ENCODE measurements at regions not wholly inside any gene's neighbourhood (a gene's known extent, or its start where the extent isn't known, plus 50 kb on each side); places are given as distances from the start of the nearest gene placed in this dataset.

- TF ChIP-seq ZFP30 (CRISPR knock-in tag; IDR thresholded peaks at IDR 0.05) (no peak), ZFP3 (CRISPR knock-in tag; IDR thresholded peaks at IDR 0.05) (no peak), CREB5 (CRISPR knock-in tag; IDR thresholded peaks at IDR 0.05; ENCODE audit: low read depth) (no peak), ZNF565 (CRISPR knock-in tag; conservative IDR thresholded peaks at IDR 0.05; ENCODE audit: low read depth) (no peak), ZNF8 (CRISPR knock-in tag; IDR thresholded peaks at IDR 0.05) (no peak), SNAI2 (CRISPR knock-in tag; IDR thresholded peaks at IDR 0.05) (no peak), GLIS3 (CRISPR knock-in tag; IDR thresholded peaks at IDR 0.05) (no peak), RARB (CRISPR knock-in tag; IDR thresholded peaks at IDR 0.05) (no peak)
- TF ChIP-seq, protein P1, sequence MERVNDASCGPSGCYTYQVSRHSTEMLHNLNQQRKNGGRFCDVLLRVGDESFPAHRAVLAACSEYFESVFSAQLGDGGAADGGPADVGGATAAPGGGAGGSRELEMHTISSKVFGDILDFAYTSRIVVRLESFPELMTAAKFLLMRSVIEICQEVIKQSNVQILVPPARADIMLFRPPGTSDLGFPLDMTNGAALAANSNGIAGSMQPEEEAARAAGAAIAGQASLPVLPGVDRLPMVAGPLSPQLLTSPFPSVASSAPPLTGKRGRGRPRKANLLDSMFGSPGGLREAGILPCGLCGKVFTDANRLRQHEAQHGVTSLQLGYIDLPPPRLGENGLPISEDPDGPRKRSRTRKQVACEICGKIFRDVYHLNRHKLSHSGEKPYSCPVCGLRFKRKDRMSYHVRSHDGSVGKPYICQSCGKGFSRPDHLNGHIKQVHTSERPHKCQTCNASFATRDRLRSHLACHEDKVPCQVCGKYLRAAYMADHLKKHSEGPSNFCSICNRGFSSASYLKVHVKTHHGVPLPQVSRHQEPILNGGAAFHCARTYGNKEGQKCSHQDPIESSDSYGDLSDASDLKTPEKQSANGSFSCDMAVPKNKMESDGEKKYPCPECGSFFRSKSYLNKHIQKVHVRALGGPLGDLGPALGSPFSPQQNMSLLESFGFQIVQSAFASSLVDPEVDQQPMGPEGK (CRISPR knock-in tag; IDR thresholded peaks at IDR 0.05; ENCODE audit: borderline replicate concordance) = no peak
- TF ChIP-seq, protein P2, sequence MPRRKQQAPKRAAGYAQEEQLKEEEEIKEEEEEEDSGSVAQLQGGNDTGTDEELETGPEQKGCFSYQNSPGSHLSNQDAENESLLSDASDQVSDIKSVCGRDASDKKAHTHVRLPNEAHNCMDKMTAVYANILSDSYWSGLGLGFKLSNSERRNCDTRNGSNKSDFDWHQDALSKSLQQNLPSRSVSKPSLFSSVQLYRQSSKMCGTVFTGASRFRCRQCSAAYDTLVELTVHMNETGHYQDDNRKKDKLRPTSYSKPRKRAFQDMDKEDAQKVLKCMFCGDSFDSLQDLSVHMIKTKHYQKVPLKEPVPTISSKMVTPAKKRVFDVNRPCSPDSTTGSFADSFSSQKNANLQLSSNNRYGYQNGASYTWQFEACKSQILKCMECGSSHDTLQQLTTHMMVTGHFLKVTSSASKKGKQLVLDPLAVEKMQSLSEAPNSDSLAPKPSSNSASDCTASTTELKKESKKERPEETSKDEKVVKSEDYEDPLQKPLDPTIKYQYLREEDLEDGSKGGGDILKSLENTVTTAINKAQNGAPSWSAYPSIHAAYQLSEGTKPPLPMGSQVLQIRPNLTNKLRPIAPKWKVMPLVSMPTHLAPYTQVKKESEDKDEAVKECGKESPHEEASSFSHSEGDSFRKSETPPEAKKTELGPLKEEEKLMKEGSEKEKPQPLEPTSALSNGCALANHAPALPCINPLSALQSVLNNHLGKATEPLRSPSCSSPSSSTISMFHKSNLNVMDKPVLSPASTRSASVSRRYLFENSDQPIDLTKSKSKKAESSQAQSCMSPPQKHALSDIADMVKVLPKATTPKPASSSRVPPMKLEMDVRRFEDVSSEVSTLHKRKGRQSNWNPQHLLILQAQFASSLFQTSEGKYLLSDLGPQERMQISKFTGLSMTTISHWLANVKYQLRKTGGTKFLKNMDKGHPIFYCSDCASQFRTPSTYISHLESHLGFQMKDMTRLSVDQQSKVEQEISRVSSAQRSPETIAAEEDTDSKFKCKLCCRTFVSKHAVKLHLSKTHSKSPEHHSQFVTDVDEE (CRISPR knock-in tag; IDR thresholded peaks at IDR 0.05) = no peak
Measured at GRCh38 chr1:87754139-87754538, 425.5 kb downstream of the LMO4 start.
